ENCODE measurements at regions not wholly inside any gene's neighbourhood (a gene's known extent, or its start where the extent isn't known, plus 50 kb on each side); places are given as distances from the start of the nearest gene placed in this dataset.
A peak's percentile ranks its signal among the peaks of the same experiment; 100 is the strongest.

DNA sequence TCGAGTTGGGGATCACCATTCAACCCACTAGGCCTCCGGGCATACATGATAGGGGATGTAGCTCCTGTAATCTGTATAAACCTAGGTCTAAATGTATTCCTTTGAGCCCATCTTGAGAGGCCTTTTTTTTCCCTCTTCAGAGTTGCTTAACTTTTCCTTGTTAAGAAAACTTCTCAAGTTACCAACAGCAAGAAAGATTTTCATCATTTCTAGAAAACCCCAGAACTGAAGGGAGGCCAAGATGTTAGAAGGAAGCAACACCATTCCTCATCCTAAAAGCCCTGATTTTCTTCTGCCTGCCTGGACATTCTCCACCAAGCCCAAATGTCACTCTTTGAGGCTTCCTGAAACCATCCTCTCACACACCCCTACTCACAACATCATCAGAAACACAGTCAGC is 79.4 kb downstream of the TMPRSS5 start:
- no TSS peak for BruUV-seq (replicated peaks)
- H3K4me3 ChIP-seq (replicated peaks in 1 of 3; ENCODE audit: insufficient read depth in 1 of 3, low read depth in 2 of 3, low read length in 3 of 3): no peak overlapping the region
- H2AFZ ChIP-seq (ENCODE audit: low read length): no peak overlapping the region
- H4K20me1 ChIP-seq (ENCODE audit: insufficient read depth, low read length): no peaks in the 10 kb centered on the region
- no peaks in the 10 kb centered on the region for H3K9me3 ChIP-seq (ENCODE audit: low read length)
- no peak for TF ChIP-seq TCF7 (IDR thresholded peaks at IDR 0.05; ENCODE audit: low read depth)
- TF ChIP-seq MAFF (IDR thresholded peaks at IDR 0.05; ENCODE audit: low read depth, low read length): 0 out of 2 replicates have a peak, but pooled peaks have one; percentile 4
- H3K36me3 ChIP-seq (replicated peaks in 1 of 2; ENCODE audit: control insufficient read depth in 1 of 2, insufficient read depth in 2 of 2, low read length in 2 of 2): no peaks in the 10 kb centered on the region
- no peaks in the 10 kb centered on the region for H3K4me1 ChIP-seq (ENCODE audit: insufficient read depth, low read length)
- ATAC-seq (no peak), FAIRE-seq (no peak), DNase-seq (ENCODE audit: low spot score) (no peak)
- intact Hi-C loops (cut with micrococcal nuclease; ENCODE audit: unreplicated experiment): no loop called here
- no peak overlapping the region for H3K27ac ChIP-seq (ENCODE audit: extremely low read length, insufficient read depth, low read length)
- ChIA-PET CTCF (ENCODE audit: low intra/inter-chr PET ratio, low total read pairs) (no interaction called here), POLR2A (no interaction called here)
- no peaks in the 10 kb centered on the region for H3K79me2 ChIP-seq (ENCODE audit: insufficient read depth, low read length)
- in situ Hi-C loops (cut with HindIII; ENCODE audit: extremely low pct_ligation_motif_present, low pct_unique_long_range_greater_than_20kb): no loop called here
- no peak overlapping the region for H3K9ac ChIP-seq (ENCODE audit: insufficient read depth, low read depth, low read length)
- H3K27me3 ChIP-seq (ENCODE audit: control insufficient read depth in 1 of 2, insufficient read depth in 2 of 2, low read length in 2 of 2): peaks cover 0 to 15% of the 10 kb centered on the region in 2 experiments; a peak in 1 of 5 replicates
- no peak overlapping the region for H3K4me2 ChIP-seq (ENCODE audit: low read depth, low read length)
- 3% methylated on average over 2 of the region's 2 CpGs for WGBS (ENCODE audit: low lambda C conversion rate)

DNA sequence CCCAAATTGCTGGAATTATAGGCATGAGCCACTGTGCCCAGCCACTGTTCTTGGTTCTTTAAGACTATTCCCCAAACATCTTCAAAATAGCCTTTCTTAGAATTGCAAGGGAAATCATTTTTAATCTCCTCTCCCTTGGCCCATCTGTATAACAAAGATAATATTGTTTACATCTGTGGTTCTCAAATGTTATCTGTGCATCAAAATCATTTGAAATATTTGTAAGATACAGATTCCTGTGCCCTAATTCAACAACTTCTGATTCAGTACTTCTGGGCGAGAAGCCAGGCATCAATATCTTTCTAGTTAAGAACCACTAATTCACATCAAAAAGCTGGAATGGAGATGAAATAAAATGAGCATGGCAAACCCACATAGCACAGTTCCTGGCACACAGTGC is 83.0 kb downstream of the TMPRSS5 start:
- H3K4me3 ChIP-seq (replicated peaks in 1 of 3; ENCODE audit: insufficient read depth in 1 of 3, low read depth in 2 of 3, low read length in 3 of 3): no peak overlapping the region
- DNase-seq (ENCODE audit: low spot score): no peak
- no peaks in the 10 kb centered on the region for H3K79me2 ChIP-seq (ENCODE audit: insufficient read depth, low read length)
- TF ChIP-seq RBFOX2 (IDR thresholded peaks at IDR 0.05; ENCODE audit: low read depth, low read length) (no peak), PAF1 (CRISPR knock-in tag; IDR thresholded peaks at IDR 0.05) (no peak), CEBPB (IDR thresholded peaks at IDR 0.05; ENCODE audit: borderline replicate concordance, low read depth, low read length) (no peak), NR1H2 (CRISPR knock-in tag; IDR thresholded peaks at IDR 0.05; ENCODE audit: borderline replicate concordance, low read depth) (no peak)
- H3K9ac ChIP-seq (ENCODE audit: insufficient read depth, low read depth, low read length): no peak overlapping the region
- H3K27me3 ChIP-seq (ENCODE audit: control insufficient read depth in 1 of 2, insufficient read depth in 2 of 2, low read length in 2 of 2): peaks cover 0 to 3% of the 10 kb centered on the region in 2 experiments; a peak in 1 of 5 replicates
- 4% methylated on average over 1 of the region's 1 CpG for WGBS (ENCODE audit: low lambda C conversion rate)
- no peaks in the 10 kb centered on the region for H3K36me3 ChIP-seq (replicated peaks in 1 of 2; ENCODE audit: control insufficient read depth in 1 of 2, insufficient read depth in 2 of 2, low read length in 2 of 2)
- H3K4me1 ChIP-seq (ENCODE audit: insufficient read depth, low read length): no peaks in the 10 kb centered on the region
- no peak overlapping the region for H3K27ac ChIP-seq (ENCODE audit: extremely low read length, insufficient read depth, low read length)
- no TSS peak for BruUV-seq (replicated peaks)
- no peaks in the 10 kb centered on the region for H3K9me3 ChIP-seq (ENCODE audit: low read length)
- ATAC-seq: no peak
- intact Hi-C loops (cut with micrococcal nuclease; ENCODE audit: unreplicated experiment): no loop called here
- no peak for FAIRE-seq
- no peak overlapping the region for H2AFZ ChIP-seq (ENCODE audit: low read length)
- no peaks in the 10 kb centered on the region for H4K20me1 ChIP-seq (ENCODE audit: insufficient read depth, low read length)
- H3K4me2 ChIP-seq (ENCODE audit: low read depth, low read length): no peak overlapping the region
- POLR2A ChIA-PET: no interaction called here
- in situ Hi-C loops (cut with HindIII; ENCODE audit: extremely low pct_ligation_motif_present, low pct_unique_long_range_greater_than_20kb): no loop called here
- CTCF ChIA-PET (ENCODE audit: low intra/inter-chr PET ratio, low total read pairs): no interaction called here

Measured in HepG2 (cell line).